BLaER1 (cell line): ENCODE measurements at regions not wholly inside any gene's neighbourhood (a gene's known extent, or its start where the extent isn't known, plus 50 kb on each side); places are given as distances from the start of the nearest gene placed in this dataset.

Experiments used
- H3K27ac ChIP-seq: shearing (Covaris generic); formaldehyde crosslinking; 2 replicates; pipeline ENCODE4 v1.8.1; 2022
- H3K27me3 ChIP-seq: shearing (Covaris generic); formaldehyde crosslinking; 2 replicates; pipeline ENCODE4 v1.8.1; 2022
- H3K36me3 ChIP-seq: shearing (Covaris generic); formaldehyde crosslinking; 2 replicates; pipeline ENCODE4 v1.8.1; 2022
- H3K4me1 ChIP-seq: shearing (Covaris generic); formaldehyde crosslinking; 2 replicates; pipeline ENCODE4 v1.8.1; 2022
- H3K4me2 ChIP-seq: shearing (Covaris generic); formaldehyde crosslinking; 2 replicates; pipeline ENCODE4 v1.8.1; 2022
- H3K4me3 ChIP-seq: shearing (Covaris generic); formaldehyde crosslinking; 2 replicates; pipeline ENCODE4 v1.8.1; 2022
- H3K9ac ChIP-seq: shearing (Covaris generic); formaldehyde crosslinking; 2 replicates; pipeline ENCODE4 v1.8.1; 2022
- H3K9me3 ChIP-seq: shearing (Covaris generic); formaldehyde crosslinking; 2 replicates; pipeline ENCODE4 v1.8.1; 2022
- H4K20me1 ChIP-seq: shearing (Covaris generic); formaldehyde crosslinking; 2 replicates; pipeline ENCODE4 v1.8.1; 2022
- Cebpa-rat ChIP-seq: shearing (Covaris generic); IDR thresholded peaks from 2 replicates; pipeline ENCODE4 v1.8.1; 2022

DNA sequence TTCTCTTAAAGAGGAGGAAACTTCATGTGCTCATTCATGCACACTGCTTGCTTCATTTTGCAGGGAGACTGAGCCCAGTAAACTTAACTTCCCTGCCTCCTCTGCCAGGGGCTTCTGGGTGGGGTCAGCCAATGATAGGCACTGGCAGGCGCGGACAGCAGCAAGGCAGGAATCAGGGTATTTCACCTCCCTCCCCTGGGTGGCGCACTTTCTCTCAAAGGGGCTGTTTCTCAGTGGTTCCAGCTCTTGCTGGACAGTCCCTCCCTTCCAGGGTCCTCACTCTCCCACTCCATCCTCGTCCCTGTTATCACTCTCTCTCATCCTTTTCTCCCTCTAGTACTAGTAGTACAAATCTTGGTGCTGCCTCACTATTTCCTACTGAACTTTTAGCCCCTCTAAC, 320.5 kb upstream of the ZNF521 start:
- H3K9me3 ChIP-seq: no peaks in the 10 kb centered on the region
- H3K27ac ChIP-seq: no peak overlapping the region
- no peak overlapping the region for H3K4me3 ChIP-seq
- no peaks in the 10 kb centered on the region for H4K20me1 ChIP-seq
- no peak overlapping the region for H3K4me2 ChIP-seq
- no peak overlapping the region for H3K9ac ChIP-seq
- H3K4me1 ChIP-seq: no peaks in the 10 kb centered on the region
- H3K27me3 ChIP-seq: no peaks in the 10 kb centered on the region
- H3K36me3 ChIP-seq: no peaks in the 10 kb centered on the region
- no peak for TF ChIP-seq Cebpa-rat

DNA sequence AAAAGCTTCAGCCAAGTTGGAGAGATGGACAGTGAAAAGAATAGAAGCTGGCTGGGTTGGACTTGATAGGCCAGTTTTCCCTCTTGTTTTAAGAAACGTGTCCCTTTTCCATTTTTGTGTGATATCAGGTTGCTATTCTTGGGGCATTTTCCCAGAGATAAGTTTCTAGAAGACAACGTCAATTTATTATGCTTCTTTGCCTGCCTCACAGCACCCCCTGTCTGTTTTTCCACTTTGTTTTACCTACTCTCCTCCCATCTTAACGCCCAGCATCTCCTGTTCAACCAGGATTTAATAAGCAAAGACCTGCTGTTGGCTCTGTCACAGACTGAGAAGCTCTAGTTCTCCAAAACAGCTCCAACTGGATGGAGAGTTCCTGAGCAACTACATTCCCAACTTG, 317.8 kb upstream of the ZNF521 start:
- no peaks in the 10 kb centered on the region for H4K20me1 ChIP-seq
- no peak overlapping the region for H3K27ac ChIP-seq
- no peaks in the 10 kb centered on the region for H3K9me3 ChIP-seq
- H3K4me1 ChIP-seq: no peaks in the 10 kb centered on the region
- no peaks in the 10 kb centered on the region for H3K36me3 ChIP-seq
- no peak overlapping the region for H3K4me2 ChIP-seq
- H3K27me3 ChIP-seq: no peaks in the 10 kb centered on the region
- no peak for TF ChIP-seq Cebpa-rat
- H3K9ac ChIP-seq: no peak overlapping the region
- H3K4me3 ChIP-seq: no peak overlapping the region

DNA sequence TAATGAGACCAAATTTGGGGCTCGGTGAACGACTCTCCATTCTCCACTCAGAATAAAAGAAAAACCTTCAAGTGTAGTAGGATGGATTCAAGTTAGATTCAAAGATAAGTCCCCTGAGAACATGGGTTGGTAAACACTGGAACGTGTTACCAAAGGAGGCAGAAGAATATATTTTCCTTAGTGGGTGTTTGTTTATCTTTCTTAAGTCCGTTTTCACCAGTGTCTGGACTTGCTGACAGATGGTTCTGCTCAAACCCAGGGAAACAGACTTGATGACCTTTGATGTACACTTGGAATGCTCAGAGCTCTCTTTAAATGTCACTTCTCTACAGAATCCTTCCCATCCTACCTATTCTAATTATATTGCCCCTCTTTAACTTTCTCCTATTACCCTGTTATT, 310.3 kb upstream of the ZNF521 start:
- Histone ChIP-seq H3K27ac (no peak overlapping the region), H3K4me3 (no peak overlapping the region), H3K9ac (no peak overlapping the region), H4K20me1 (no peaks in the 10 kb centered on the region), H3K9me3 (no peaks in the 10 kb centered on the region), H3K4me2 (no peak overlapping the region), H3K36me3 (no peaks in the 10 kb centered on the region), H3K4me1 (no peaks in the 10 kb centered on the region), H3K27me3 (no peaks in the 10 kb centered on the region)
- no peak for TF ChIP-seq Cebpa-rat

DNA sequence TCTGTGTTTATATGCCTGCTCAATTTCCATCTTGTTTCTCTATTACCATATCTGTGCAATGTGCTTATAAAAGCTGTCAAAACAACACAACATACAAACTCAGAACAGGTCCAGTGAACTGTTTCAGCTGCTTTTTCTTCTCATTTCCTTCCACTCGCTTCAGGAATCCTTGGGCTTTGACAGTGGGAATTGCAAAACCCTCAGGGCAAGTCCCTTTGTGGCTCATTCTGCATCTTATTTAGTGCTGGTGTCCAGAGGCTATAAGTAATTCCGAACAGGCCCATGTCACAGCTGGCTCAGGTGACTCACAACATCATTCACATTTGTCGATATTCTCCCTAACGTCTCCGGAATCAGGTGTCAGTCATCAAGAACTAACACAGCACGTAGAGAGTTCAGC, 309.9 kb upstream of the ZNF521 start:
- H3K4me3 ChIP-seq: no peak overlapping the region
- no peaks in the 10 kb centered on the region for H3K36me3 ChIP-seq
- no peak overlapping the region for H3K9ac ChIP-seq
- no peaks in the 10 kb centered on the region for H3K27me3 ChIP-seq
- TF ChIP-seq Cebpa-rat: no peak
- no peak overlapping the region for H3K4me2 ChIP-seq
- no peak overlapping the region for H3K27ac ChIP-seq
- H4K20me1 ChIP-seq: no peaks in the 10 kb centered on the region
- H3K4me1 ChIP-seq: no peaks in the 10 kb centered on the region
- no peaks in the 10 kb centered on the region for H3K9me3 ChIP-seq

DNA sequence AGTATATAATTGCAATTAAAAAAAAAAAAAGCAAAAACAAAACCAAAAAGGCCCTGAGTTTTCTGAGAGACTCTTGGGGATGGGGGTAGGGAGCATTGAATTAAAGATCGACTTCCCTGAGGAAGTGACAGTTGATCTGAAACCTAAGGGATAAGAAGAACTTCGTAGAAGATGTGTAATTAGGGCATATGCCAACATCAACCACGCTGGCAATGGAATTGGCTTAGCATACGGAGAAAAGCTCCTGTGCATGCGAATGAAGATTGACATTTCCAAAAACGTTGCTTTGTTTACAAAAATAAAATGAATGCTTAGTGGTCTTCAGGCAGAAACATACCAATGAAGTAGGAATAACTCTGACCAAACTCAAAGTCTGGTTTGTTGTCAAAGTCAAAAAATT, 307.6 kb upstream of the ZNF521 start:
- no peaks in the 10 kb centered on the region for H3K36me3 ChIP-seq
- no peak overlapping the region for H3K9ac ChIP-seq
- no peaks in the 10 kb centered on the region for H3K9me3 ChIP-seq
- H3K4me3 ChIP-seq: no peak overlapping the region
- TF ChIP-seq Cebpa-rat: no peak
- no peaks in the 10 kb centered on the region for H3K27me3 ChIP-seq
- no peaks in the 10 kb centered on the region for H4K20me1 ChIP-seq
- H3K27ac ChIP-seq: no peak overlapping the region
- H3K4me2 ChIP-seq: no peak overlapping the region
- no peaks in the 10 kb centered on the region for H3K4me1 ChIP-seq

DNA sequence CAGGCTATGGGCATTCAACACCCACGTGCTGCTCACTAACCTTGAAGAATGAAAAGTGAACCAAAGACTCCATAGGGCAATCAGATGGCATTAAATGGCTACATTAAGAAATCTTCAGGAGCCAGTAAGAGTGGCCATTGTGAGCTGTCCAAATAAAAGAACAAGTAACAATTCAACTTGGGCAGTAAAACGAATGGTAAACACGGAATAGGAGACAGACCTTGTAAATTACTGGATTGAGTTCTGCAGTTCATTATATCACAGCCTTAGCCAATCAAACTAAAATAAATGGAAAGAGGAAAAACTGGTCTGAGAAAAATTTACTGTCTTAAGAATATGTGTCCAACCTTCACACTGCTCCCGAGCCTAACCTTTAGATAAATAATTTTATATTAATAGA, 306.5 kb upstream of the ZNF521 start:
- Histone ChIP-seq H3K4me1 (no peaks in the 10 kb centered on the region), H3K9me3 (no peaks in the 10 kb centered on the region), H4K20me1 (no peaks in the 10 kb centered on the region), H3K27me3 (no peaks in the 10 kb centered on the region), H3K27ac (no peak overlapping the region), H3K36me3 (no peaks in the 10 kb centered on the region), H3K4me2 (no peak overlapping the region), H3K9ac (no peak overlapping the region), H3K4me3 (no peak overlapping the region)
- no peak for TF ChIP-seq Cebpa-rat

DNA sequence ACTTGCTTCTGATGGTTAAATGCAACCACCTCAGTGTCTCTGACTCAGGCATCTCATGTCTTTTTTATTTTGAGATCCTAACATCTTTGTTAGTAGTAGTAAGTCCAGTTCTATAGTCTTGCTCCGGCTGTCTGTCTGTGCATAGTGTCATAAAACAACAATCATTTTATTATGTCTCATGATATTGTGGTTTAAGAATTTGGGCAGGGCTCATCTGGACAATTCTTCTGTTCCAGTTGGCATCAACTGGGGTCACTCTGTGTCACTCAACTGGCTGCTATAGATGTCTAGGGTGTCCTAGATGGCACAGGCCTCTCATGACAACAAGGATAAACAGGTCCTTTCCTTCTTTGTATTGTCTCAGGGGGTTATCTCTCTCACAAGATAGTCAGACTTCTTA, 299.6 kb upstream of the ZNF521 start:
- H3K4me3 ChIP-seq: no peak overlapping the region
- no peak for TF ChIP-seq Cebpa-rat
- H4K20me1 ChIP-seq: no peaks in the 10 kb centered on the region
- H3K9ac ChIP-seq: no peak overlapping the region
- H3K4me1 ChIP-seq: no peaks in the 10 kb centered on the region
- no peak overlapping the region for H3K4me2 ChIP-seq
- H3K36me3 ChIP-seq: no peaks in the 10 kb centered on the region
- H3K27me3 ChIP-seq: no peaks in the 10 kb centered on the region
- H3K27ac ChIP-seq: no peak overlapping the region
- H3K9me3 ChIP-seq: no peaks in the 10 kb centered on the region

DNA sequence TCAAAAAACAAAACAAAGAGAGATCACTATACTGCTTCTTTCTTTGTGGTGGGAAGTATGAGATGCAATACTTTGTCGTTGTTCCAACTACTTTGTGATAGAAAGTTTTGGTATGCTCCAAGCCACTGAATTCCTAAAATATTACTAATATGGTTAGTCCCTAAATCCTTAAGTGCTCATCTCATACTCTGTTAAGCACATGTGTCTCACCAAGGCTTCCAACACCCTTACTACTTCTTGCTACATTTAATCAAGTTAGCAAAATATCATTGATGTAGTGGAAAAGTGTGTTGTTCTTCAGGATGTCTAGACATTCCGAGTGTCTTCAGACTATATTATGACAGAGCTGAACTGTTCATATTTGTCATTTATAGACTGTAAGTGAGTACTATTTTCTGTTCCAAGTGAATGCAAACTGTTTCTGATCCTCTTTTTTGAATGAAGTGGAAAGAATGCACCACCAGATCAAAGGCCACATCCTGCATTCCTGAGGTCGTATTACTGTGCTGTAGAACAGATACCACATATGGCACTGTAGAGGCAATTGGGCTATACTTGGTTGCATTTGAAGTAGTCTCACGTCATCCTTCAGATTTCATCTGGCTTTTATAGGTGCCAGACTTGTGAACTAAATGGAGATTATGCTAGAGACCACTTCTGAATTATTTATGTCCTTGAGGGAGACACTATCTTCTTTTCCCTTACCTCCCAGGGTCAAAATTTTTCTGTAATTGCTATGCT, 298.4 kb upstream of the ZNF521 start:
- H3K4me2 ChIP-seq: no peak overlapping the region

DNA sequence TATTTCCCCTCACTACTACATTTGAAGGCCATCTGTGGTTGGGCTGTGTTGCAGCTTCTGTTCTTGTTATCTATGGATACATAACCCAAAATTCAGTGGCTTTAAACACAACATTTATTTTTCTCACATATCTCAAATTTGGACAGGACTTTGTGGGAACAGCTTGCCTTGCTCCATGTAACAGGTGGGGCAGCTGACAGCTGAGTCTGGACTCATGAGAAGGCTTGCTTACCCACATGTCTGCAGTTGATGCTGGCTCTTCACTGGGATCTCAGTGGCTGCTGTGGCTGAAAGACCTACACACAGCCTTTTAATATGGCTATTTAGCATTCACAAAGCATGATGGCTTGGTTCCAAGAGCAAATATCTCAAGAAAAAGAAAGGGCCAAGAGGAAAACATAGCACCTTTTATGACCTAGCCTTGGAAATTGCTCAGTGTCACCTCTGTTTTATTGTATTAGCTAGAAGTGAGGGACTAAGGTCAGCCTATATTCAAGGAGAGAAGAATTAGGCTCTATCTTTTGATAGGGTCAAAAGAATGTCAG, 296.8 kb upstream of the ZNF521 start:
- no peaks in the 10 kb centered on the region for H3K9me3 ChIP-seq
- no peak overlapping the region for H3K4me2 ChIP-seq
- no peak overlapping the region for H3K27ac ChIP-seq
- H3K4me3 ChIP-seq: no peak overlapping the region
- no peaks in the 10 kb centered on the region for H4K20me1 ChIP-seq
- H3K27me3 ChIP-seq: no peaks in the 10 kb centered on the region
- no peak for TF ChIP-seq Cebpa-rat
- H3K36me3 ChIP-seq: no peaks in the 10 kb centered on the region
- H3K9ac ChIP-seq: no peak overlapping the region
- no peaks in the 10 kb centered on the region for H3K4me1 ChIP-seq

More for the DNA sequence above, 298.4 kb upstream of the ZNF521 start:
- Histone ChIP-seq H3K4me1 (no peaks in the 10 kb centered on the region), H3K4me3 (no peak overlapping the region), H4K20me1 (no peaks in the 10 kb centered on the region), H3K27me3 (no peaks in the 10 kb centered on the region), H3K36me3 (no peaks in the 10 kb centered on the region), H3K9me3 (no peaks in the 10 kb centered on the region), H3K27ac (no peak overlapping the region), H3K9ac (no peak overlapping the region)
- no peak for TF ChIP-seq Cebpa-rat

DNA sequence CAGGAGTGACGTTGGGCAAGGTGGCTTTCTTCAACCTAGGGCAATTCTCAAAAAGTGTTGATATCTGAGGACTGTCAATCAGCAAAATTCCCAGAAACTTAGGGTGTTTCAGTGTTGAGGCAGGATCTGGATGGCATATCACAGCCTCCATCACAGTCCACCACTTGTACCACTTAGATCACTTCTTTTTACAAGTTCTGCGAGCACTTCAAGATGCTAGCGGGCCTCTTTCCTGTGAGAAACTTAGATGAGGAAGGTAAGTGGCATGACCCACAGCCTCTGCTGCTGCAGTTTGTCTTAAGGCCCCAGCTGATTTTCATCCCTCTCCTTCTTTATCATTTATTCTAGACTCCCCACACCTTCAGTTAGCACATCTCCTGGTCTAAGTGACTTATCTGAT, 295.4 kb upstream of the ZNF521 start:
- H3K36me3 ChIP-seq: no peaks in the 10 kb centered on the region
- H3K4me1 ChIP-seq: no peaks in the 10 kb centered on the region
- H4K20me1 ChIP-seq: no peaks in the 10 kb centered on the region
- H3K9ac ChIP-seq: no peak overlapping the region
- H3K9me3 ChIP-seq: no peaks in the 10 kb centered on the region
- H3K4me2 ChIP-seq: no peak overlapping the region
- H3K27ac ChIP-seq: no peak overlapping the region
- H3K4me3 ChIP-seq: no peak overlapping the region
- TF ChIP-seq Cebpa-rat: no peak
- no peaks in the 10 kb centered on the region for H3K27me3 ChIP-seq

DNA sequence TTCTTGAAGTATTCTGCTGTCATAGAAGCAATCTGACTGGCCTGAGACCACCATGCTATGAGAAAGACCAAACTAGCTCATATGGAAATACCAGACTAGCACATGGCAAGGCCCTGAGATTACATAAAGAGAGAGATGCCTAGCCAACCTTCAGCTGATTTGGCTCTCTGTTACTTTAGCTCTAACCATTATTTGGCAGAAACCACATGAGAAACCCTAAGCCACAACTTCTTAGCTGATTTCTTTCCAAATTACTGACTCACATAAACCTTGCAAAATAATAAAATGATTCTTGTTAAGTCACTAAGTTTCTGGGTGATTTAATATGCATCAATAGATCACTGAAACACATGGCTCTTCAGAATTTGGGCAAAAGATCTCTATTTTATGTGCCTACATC, 295.0 kb upstream of the ZNF521 start:
- no peaks in the 10 kb centered on the region for H4K20me1 ChIP-seq
- no peak overlapping the region for H3K9ac ChIP-seq
- no peak overlapping the region for H3K27ac ChIP-seq
- no peak overlapping the region for H3K4me2 ChIP-seq
- no peaks in the 10 kb centered on the region for H3K9me3 ChIP-seq
- H3K27me3 ChIP-seq: no peaks in the 10 kb centered on the region
- no peak overlapping the region for H3K4me3 ChIP-seq
- no peaks in the 10 kb centered on the region for H3K36me3 ChIP-seq
- no peak for TF ChIP-seq Cebpa-rat
- H3K4me1 ChIP-seq: no peaks in the 10 kb centered on the region
